SIG-M5 treated with dmso at 0.1 percent for 504 hours (cell line): ENCODE measurements at regions not wholly inside any gene's neighbourhood (a gene's known extent, or its start where the extent isn't known, plus 50 kb on each side); places are given as distances from the start of the nearest gene placed in this dataset.

Experiments
- DNase-seq: peaks from one replicate; lab custom pipeline; 2025; ENCODE audit not compliant: unreplicated experiment; lab: John Stamatoyannopoulos, UW

- DNase-seq, result peak; percentile 25
Observed at GRCh38 chr3:182052332-182052731, 340.6 kb downstream of the SOX2 start.

GRCh38 chr3:182052757-182053156, 341.0 kb downstream of the SOX2 start:
- no peak for DNase-seq

- no peak for DNase-seq
Observed at GRCh38 chr3:182058488-182058887, 346.8 kb downstream of the SOX2 start.

- no peak for DNase-seq
Observed at GRCh38 chr3:182063742-182064141, 352.0 kb downstream of the SOX2 start.

GRCh38 chr3:182067423-182067822, 355.7 kb downstream of the SOX2 start:
- DNase-seq, result no peak

- DNase-seq, result no peak
Observed at GRCh38 chr3:182078316-182078715, 366.6 kb downstream of the SOX2 start.

GRCh38 chr3:182078929-182079328, 367.2 kb downstream of the SOX2 start:
- no peak for DNase-seq

GRCh38 chr3:182081096-182081495, 369.4 kb downstream of the SOX2 start:
- DNase-seq, result no peak

GRCh38 chr3:182083112-182083511, 371.4 kb downstream of the SOX2 start:
- no peak for DNase-seq

- DNase-seq, result no peak
Observed at GRCh38 chr3:182092662-182093262, 381.0 kb downstream of the SOX2 start.

GRCh38 chr3:182094321-182094720, 382.6 kb downstream of the SOX2 start:
- DNase-seq, result no peak

GRCh38 chr3:182104881-182105280, 393.2 kb downstream of the SOX2 start:
- DNase-seq, result no peak

- DNase-seq, result no peak
Observed at GRCh38 chr3:182105875-182106274, 394.1 kb downstream of the SOX2 start.

GRCh38 chr3:182108371-182108770, 396.6 kb downstream of the SOX2 start:
- DNase-seq, result peak; percentile 0

- no peak for DNase-seq
Observed at GRCh38 chr3:182111967-182112366, 400.2 kb downstream of the SOX2 start.

- DNase-seq, result no peak
Observed at GRCh38 chr3:182115328-182116015, 403.7 kb downstream of the SOX2 start.

- DNase-seq, result no peak
Observed at GRCh38 chr3:182116386-182116785, 404.7 kb downstream of the SOX2 start.

GRCh38 chr3:182117131-182117530, 405.4 kb downstream of the SOX2 start:
- no peak for DNase-seq

GRCh38 chr3:182117583-182117982, 405.9 kb downstream of the SOX2 start:
- no peak for DNase-seq

GRCh38 chr3:182118066-182118465, 406.3 kb downstream of the SOX2 start:
- DNase-seq, result no peak

GRCh38 chr3:182121401-182121800, 409.7 kb downstream of the SOX2 start:
- no peak for DNase-seq

- DNase-seq, result no peak
Observed at GRCh38 chr3:182122779-182123178, 411.1 kb downstream of the SOX2 start.

- no peak for DNase-seq
Observed at GRCh38 chr3:182124187-182124586, 412.5 kb downstream of the SOX2 start.
